ENCODE measurements at regions not wholly inside any gene's neighbourhood (a gene's known extent, or its start where the extent isn't known, plus 50 kb on each side); places are given as distances from the start of the nearest gene placed in this dataset.

DNA sequence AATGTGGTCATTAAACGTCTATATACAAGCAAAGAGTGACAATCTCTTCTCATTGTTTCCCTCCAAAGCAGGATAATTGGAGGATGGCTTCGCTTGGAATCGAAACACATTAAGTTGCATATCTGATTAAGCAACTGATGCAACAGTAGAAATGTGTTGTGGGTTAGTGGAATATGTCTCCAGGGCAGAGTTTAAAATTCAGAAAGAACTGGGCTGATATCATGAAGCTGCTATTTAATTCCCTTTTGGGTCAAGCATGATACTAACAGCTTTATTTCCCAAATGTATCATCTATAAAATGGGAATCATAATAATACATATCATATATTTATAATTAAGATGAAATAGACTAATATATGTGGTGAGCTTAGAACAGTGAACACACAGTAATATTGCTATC, 1763.0 kb upstream of the C9orf72 start:
- no peaks in the 10 kb centered on the region for H3K9me3 ChIP-seq
- TF ChIP-seq, protein P1, sequence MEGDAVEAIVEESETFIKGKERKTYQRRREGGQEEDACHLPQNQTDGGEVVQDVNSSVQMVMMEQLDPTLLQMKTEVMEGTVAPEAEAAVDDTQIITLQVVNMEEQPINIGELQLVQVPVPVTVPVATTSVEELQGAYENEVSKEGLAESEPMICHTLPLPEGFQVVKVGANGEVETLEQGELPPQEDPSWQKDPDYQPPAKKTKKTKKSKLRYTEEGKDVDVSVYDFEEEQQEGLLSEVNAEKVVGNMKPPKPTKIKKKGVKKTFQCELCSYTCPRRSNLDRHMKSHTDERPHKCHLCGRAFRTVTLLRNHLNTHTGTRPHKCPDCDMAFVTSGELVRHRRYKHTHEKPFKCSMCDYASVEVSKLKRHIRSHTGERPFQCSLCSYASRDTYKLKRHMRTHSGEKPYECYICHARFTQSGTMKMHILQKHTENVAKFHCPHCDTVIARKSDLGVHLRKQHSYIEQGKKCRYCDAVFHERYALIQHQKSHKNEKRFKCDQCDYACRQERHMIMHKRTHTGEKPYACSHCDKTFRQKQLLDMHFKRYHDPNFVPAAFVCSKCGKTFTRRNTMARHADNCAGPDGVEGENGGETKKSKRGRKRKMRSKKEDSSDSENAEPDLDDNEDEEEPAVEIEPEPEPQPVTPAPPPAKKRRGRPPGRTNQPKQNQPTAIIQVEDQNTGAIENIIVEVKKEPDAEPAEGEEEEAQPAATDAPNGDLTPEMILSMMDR (IDR thresholded peaks at IDR 0.05; ENCODE audit: low read depth, low read length) = no peak
- no peaks in the 10 kb centered on the region for H3K27me3 ChIP-seq
- no peaks in the 10 kb centered on the region for H3K36me3 ChIP-seq
- no peak for DNase-seq
- no peaks in the 10 kb centered on the region for H3K4me1 ChIP-seq
- H3K4me3 ChIP-seq (ENCODE audit: low read depth, low read length) = no peak overlapping the region

DNA sequence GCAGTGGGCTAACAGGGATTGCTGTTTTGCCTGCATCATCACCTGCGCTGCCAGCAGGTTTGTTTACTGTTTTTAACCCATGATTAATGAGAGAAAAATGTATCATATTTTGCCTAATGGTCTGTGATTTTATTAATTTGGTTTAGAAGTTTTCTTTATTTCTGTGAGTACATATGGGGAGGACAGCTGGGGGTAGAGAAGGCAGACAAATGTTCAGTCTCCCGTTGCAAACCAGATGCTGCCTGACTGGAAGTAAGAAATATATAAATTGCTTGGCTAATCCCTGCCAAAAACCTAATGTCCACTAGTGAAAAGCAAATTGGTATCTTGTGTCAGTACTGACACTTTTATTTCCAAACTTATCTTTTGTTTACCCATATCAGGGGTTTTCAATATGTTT, 1766.1 kb upstream of the C9orf72 start:
- TF ChIP-seq, protein P1 (IDR thresholded peaks at IDR 0.05; ENCODE audit: low read depth, low read length) = no peak
- no peaks in the 10 kb centered on the region for H3K4me1 ChIP-seq
- no peaks in the 10 kb centered on the region for H3K36me3 ChIP-seq
- H3K9me3 ChIP-seq = no peaks in the 10 kb centered on the region
- no peaks in the 10 kb centered on the region for H3K27me3 ChIP-seq
- no peak overlapping the region for H3K4me3 ChIP-seq (ENCODE audit: low read depth, low read length)
- DNase-seq = no peak

DNA sequence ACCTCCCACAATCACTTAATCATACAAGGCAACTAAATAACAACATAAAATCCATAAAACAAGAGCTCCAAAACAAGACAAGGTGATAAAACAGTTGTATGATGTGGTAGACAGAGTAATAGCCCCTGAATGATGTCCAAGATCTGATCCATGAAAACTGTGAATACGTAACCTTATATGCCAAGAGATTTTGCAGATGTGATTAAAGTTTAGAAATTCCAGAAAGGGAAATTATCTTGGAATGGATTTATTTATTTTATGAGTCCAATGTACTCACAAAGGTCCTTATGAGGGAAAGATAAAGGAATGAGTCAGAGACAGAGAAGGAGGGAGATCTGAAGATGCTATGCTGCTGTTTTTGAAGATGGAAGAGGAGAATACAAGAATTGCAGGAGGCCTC, 1775.7 kb upstream of the C9orf72 start:
- no peaks in the 10 kb centered on the region for H3K27me3 ChIP-seq
- H3K4me3 ChIP-seq (ENCODE audit: low read depth, low read length) = no peak overlapping the region
- DNase-seq = no peak
- H3K36me3 ChIP-seq = no peaks in the 10 kb centered on the region
- TF ChIP-seq, protein P1 (IDR thresholded peaks at IDR 0.05; ENCODE audit: low read depth, low read length) = no peak
- no peaks in the 10 kb centered on the region for H3K4me1 ChIP-seq
- H3K9me3 ChIP-seq = no peaks in the 10 kb centered on the region

DNA sequence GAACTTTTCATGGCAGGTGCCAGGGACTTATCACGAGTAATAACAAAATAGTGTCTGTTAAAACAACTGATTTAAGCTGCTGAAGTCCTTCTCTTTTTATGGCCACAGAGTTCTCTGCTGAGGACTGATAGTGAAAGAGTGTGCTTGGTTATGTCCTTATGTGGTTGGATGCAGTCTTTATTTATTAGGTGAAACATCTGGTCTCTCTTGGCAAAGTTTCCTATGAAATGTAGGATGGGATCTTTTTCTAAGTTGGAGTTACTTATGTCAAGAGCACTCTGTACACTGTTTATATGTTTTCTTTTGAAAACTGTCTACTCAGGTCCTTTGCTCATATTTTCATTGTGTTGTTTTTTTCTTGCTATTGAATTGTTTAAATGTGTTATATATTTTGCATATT, 1816.1 kb upstream of the C9orf72 start:
- no peaks in the 10 kb centered on the region for H3K4me1 ChIP-seq
- TF ChIP-seq, protein P1 (IDR thresholded peaks at IDR 0.05; ENCODE audit: low read depth, low read length) = no peak
- H3K4me3 ChIP-seq (ENCODE audit: low read depth, low read length) = no peak overlapping the region
- H3K36me3 ChIP-seq = no peaks in the 10 kb centered on the region
- DNase-seq = no peak
- no peaks in the 10 kb centered on the region; the same call in 1 of the 2 replicates for H3K27me3 ChIP-seq
- H3K9me3 ChIP-seq = no peaks in the 10 kb centered on the region

DNA sequence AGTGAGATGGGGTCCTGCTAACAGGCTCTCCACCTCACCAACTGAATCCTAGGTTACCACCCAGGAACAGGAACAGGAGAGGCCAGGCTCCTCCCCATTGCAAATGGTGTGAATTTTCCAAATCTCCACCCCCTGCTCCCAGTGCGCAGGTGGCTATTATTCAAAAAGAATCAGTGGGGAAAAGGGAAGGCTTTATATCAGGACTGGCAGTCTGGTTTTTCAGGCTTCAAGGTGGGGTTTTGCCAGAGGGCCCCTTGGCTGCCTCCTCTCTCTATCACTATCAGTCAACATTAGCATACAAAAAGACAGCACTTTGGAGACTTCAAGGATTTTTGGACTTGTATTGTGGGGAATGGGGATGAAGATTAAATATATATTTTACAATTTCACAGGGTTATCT, 1817.6 kb upstream of the C9orf72 start:
- TF ChIP-seq, protein P1 (IDR thresholded peaks at IDR 0.05; ENCODE audit: low read depth, low read length) = no peak
- H3K36me3 ChIP-seq = no peaks in the 10 kb centered on the region
- no peaks in the 10 kb centered on the region for H3K9me3 ChIP-seq
- no peaks in the 10 kb centered on the region; the same call in 1 of the 2 replicates for H3K27me3 ChIP-seq
- no peak for DNase-seq
- no peak overlapping the region for H3K4me3 ChIP-seq (ENCODE audit: low read depth, low read length)
- no peaks in the 10 kb centered on the region for H3K4me1 ChIP-seq

DNA sequence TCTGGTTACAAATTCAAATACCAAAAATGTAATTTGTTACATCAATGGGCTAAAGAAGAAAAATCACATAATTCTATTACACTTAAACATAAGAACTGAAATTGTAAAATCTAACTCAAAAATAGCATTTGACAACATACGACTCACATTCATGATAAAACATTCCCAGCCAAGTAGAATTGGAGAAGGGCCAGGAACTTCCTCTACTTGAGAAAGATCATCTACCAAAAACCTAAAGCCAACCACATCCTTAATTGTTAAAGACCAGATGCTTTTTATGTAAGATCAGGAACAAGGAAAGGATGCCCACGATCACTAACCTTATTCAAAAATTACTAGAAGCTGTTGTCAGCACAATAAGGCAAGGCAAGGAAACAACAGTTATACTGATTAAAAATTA, 1819.8 kb upstream of the C9orf72 start:
- TF ChIP-seq, protein P1 (IDR thresholded peaks at IDR 0.05; ENCODE audit: low read depth, low read length) = no peak
- no peaks in the 10 kb centered on the region; the same call in 1 of the 2 replicates for H3K27me3 ChIP-seq
- H3K36me3 ChIP-seq = no peaks in the 10 kb centered on the region
- no peaks in the 10 kb centered on the region for H3K4me1 ChIP-seq
- DNase-seq = no peak
- H3K9me3 ChIP-seq = no peaks in the 10 kb centered on the region
- no peak overlapping the region for H3K4me3 ChIP-seq (ENCODE audit: low read depth, low read length)
